Activated naive CD8-positive, alpha-beta T cell treated with anti-CD3 and anti-CD28 coated beads, Interleukin-2, amount 10 ng/mL, durations not matched to agents 7 days and 5 days (primary cell): ENCODE measurements at regions not wholly inside any gene's neighbourhood (a gene's known extent, or its start where the extent isn't known, plus 50 kb on each side); places are given as distances from the start of the nearest gene placed in this dataset.

Experiments
- ATAC-seq: fragments of 150-1000 bp; cut with Tn5 transposase; one replicate; pipeline ENCODE4 v1.10.0; 2021; ENCODE audit warnings: low read depth, moderate library complexity
- POLR2A ChIA-PET: fragments of 350-600 bp; sonication (Branson Sonifier 250); formaldehyde crosslinking; loops from one replicate; lab custom pipeline; 2021; ENCODE audit warnings: antibody characterized with exemption; lab: Charles Lee
- DNase-seq: peaks from one replicate; pipeline ENCODE4 v3.0.0; 2021
- H3K27ac Mint-ChIP-seq: one replicate; pipeline ENCODE4 v1.8.0; 2022; ENCODE audit warnings: mild to moderate bottlenecking, mixed read lengths
- H3K27me3 Mint-ChIP-seq: one replicate; pipeline ENCODE4 v1.8.0; 2022; ENCODE audit warnings: mild to moderate bottlenecking, moderate library complexity, mixed read lengths
- H3K36me3 Mint-ChIP-seq: one replicate; pipeline ENCODE4 v1.8.0; 2021; ENCODE audit warnings: mild to moderate bottlenecking, mixed read lengths
- H3K4me1 Mint-ChIP-seq: one replicate; pipeline ENCODE4 v1.8.0; 2021; ENCODE audit warnings: mixed read lengths
- H3K4me3 Mint-ChIP-seq: one replicate; pipeline ENCODE4 v1.8.0; 2022; ENCODE audit warnings: mild to moderate bottlenecking, moderate library complexity, mixed read lengths
- H3K9me3 Mint-ChIP-seq: one replicate; pipeline ENCODE4 v1.8.0; 2021; ENCODE audit warnings: mixed read lengths

DNA sequence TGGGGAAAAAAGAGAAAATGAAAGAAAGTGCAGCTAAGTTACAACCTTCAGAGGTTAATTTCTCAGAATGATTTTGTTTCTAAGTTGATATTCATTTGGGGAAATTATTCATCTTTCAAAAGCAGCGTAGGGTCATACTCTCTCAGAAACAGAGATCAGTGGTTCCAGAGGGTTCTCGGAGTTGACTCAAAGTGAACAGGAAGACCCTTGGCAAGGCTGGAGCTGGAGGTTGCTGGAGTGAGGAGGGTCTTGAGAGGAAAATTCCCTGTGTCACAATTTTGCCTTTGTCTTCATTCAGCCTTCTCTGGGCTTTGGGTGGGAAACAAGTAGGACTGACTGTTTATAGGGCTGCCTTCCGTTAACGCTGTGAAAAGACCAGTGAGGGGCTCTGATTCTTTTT lies 168.2 kb downstream of the ICOS start:
- no peak overlapping the region for H3K27ac Mint-ChIP-seq
- ATAC-seq (no peak), DNase-seq (no peak)
- H3K9me3 Mint-ChIP-seq: no peaks in the 10 kb centered on the region
- H3K4me1 Mint-ChIP-seq: peaks cover 29% of the 10 kb centered on the region
- no peaks in the 10 kb centered on the region for H3K27me3 Mint-ChIP-seq
- POLR2A ChIA-PET: no interaction called here
- H3K36me3 Mint-ChIP-seq: no peaks in the 10 kb centered on the region
- no peak overlapping the region for H3K4me3 Mint-ChIP-seq

DNA sequence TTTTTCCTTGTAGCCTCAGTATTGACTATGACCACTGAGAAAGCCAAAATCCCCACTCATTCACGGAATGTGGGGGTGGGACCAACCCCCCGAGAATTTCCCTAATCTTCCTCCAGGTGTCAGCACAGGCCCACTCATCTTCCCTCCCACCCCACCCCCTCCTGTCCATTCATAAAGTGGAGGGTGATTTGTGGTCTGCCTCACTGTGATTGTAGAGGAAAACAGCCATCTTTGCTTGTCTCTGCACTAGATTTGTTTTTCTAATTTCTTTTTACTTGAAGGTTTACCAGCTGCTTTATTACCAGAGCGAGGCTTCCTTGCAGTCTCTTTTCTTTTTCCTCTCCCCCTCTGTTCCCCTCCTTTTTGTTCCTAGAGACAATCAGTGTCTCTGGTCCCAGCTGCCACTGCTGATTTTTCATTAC lies 171.8 kb downstream of the ICOS start:
- DNase-seq: no peak
- H3K27ac Mint-ChIP-seq: peak overlapping the region; percentile 60
- peaks cover 4% of the 10 kb centered on the region for H3K36me3 Mint-ChIP-seq
- H3K4me3 Mint-ChIP-seq: peak overlapping the region; percentile 78
- peaks cover 49% of the 10 kb centered on the region for H3K4me1 Mint-ChIP-seq
- POLR2A ChIA-PET: no interaction called here
- no peaks in the 10 kb centered on the region for H3K9me3 Mint-ChIP-seq
- peak; percentile 47 for ATAC-seq
- peaks cover 5% of the 10 kb centered on the region for H3K27me3 Mint-ChIP-seq

DNA sequence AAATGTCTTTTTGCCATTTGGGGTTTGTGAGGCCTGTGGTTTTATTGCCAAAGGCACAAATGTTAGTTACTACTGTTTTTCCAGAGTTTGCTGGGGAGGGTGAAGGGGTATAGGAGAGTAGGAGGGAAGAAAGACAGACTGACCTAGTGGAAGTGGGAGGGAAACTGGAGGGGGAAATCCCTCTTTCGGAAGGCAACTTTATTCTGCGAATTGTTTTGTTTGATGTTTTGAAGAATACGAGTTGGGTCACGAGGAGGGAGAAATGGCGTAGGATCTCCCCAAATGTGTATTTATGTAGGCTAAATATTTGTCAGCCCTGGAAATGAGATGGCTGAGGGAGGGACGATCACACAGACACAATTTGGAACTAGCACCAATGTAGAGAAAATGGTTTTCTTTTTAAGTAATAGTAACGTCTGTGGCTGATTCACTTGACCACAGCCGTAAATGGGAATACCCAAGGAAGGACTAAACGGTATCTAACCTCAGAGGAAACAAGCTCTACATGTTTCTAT lies 172.3 kb downstream of the ICOS start:
- Mint-ChIP-seq H3K27me3 (peaks cover 5% of the 10 kb centered on the region), H3K4me1 (peaks cover 52% of the 10 kb centered on the region), H3K4me3 (peak overlapping the region; percentile 78), H3K9me3 (no peaks in the 10 kb centered on the region), H3K36me3 (peaks cover 4% of the 10 kb centered on the region), H3K27ac (peak overlapping the region; percentile 60)
- POLR2A ChIA-PET: no interaction called here
- ATAC-seq: peak; percentile 24
- DNase-seq: no peak

DNA sequence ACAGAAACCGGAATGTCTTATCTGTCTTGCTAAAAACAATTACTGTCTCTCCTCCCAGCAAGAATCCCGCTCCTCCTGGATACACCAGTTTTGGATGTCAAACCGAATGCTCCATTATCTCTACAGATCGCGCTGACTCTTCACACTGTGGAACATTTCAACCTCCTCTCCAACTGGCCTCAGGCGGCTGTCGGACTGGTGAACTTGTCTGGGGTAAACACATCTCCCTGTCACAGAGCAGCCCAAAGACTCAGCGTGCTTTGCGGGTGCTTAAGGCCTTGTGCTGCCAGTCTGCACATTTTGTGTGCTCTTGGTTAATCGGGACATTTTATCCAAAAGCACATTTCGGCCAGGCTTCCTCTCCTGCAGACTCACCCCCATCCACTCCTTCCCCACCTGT lies 173.1 kb downstream of the ICOS start:
- H3K27ac Mint-ChIP-seq: no peak overlapping the region
- peaks cover 60% of the 10 kb centered on the region for H3K4me1 Mint-ChIP-seq
- peaks cover 4% of the 10 kb centered on the region for H3K36me3 Mint-ChIP-seq
- DNase-seq (peak; percentile 29), ATAC-seq (no peak)
- POLR2A ChIA-PET: no interaction called here
- peaks cover 5% of the 10 kb centered on the region for H3K27me3 Mint-ChIP-seq
- H3K4me3 Mint-ChIP-seq: peak overlapping the region; percentile 78
- H3K9me3 Mint-ChIP-seq: no peaks in the 10 kb centered on the region

- Mint-ChIP-seq H3K27ac (peak overlapping the region; percentile 57), H3K4me3 (peak overlapping the region; percentile 78), H3K9me3 (no peaks in the 10 kb centered on the region), H3K4me1 (peaks cover 54% of the 10 kb centered on the region), H3K27me3 (peaks cover 5% of the 10 kb centered on the region), H3K36me3 (peaks cover 4% of the 10 kb centered on the region)
- ATAC-seq (peak; percentile 84), DNase-seq (peak; percentile 81)
- POLR2A ChIA-PET: no interaction called here
Observed at GRCh38 chr2:204110338-204110741, 173.8 kb downstream of the ICOS start.

- ATAC-seq (no peak), DNase-seq (no peak)
- H3K9me3 Mint-ChIP-seq: no peaks in the 10 kb centered on the region
- peak overlapping the region; percentile 57 for H3K27ac Mint-ChIP-seq
- peak overlapping the region; percentile 78 for H3K4me3 Mint-ChIP-seq
- peaks cover 4% of the 10 kb centered on the region for H3K36me3 Mint-ChIP-seq
- H3K27me3 Mint-ChIP-seq: peaks cover 5% of the 10 kb centered on the region
- POLR2A ChIA-PET: no interaction called here
- H3K4me1 Mint-ChIP-seq: peaks cover 50% of the 10 kb centered on the region
Observed at GRCh38 chr2:204110751-204111516, 174.4 kb downstream of the ICOS start.

DNA sequence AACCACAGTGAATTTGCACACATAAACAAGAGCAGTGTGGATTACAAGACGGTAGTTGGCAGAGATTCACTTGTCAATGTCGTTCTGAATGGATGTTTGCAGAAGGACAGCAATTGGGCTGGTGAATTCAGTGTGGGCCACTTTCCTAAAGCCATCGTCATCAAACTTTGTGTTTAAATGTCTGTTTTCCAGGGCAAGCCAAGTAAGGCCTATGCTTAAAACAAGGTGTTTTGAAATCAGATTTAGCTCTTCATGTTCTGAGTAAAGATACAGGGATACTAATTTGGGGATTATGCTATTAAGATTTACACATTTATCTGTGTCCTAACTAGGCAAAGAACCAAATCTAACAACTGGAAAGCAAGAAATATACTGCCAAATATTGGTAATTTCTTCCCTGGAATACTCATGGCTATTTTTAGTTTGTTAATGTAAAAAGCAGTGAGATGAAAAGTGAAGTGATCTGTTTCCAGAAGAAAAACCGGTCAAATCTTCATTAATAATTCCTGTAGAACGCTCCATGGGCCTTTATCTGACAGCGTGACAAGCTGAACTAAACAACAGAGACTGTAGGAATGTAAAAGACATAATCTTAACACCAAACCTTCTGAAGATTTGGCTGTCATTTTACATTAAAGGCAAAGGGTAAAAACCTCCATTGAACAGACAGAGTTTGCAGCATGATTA lies 175.7 kb downstream of the ICOS start:
- POLR2A ChIA-PET: no interaction called here
- peaks cover 4% of the 10 kb centered on the region for H3K36me3 Mint-ChIP-seq
- H3K9me3 Mint-ChIP-seq: no peaks in the 10 kb centered on the region
- ATAC-seq (no peak), DNase-seq (no peak)
- peaks cover 5% of the 10 kb centered on the region for H3K27me3 Mint-ChIP-seq
- no peak overlapping the region for H3K27ac Mint-ChIP-seq
- no peak overlapping the region for H3K4me3 Mint-ChIP-seq
- peaks cover 46% of the 10 kb centered on the region for H3K4me1 Mint-ChIP-seq

- H3K9me3 Mint-ChIP-seq: no peaks in the 10 kb centered on the region
- no peak overlapping the region for H3K27ac Mint-ChIP-seq
- DNase-seq (no peak), ATAC-seq (no peak)
- POLR2A ChIA-PET: no interaction called here
- H3K36me3 Mint-ChIP-seq: peaks cover 4% of the 10 kb centered on the region
- no peak overlapping the region for H3K4me3 Mint-ChIP-seq
- peaks cover 34% of the 10 kb centered on the region for H3K4me1 Mint-ChIP-seq
- peaks cover 5% of the 10 kb centered on the region for H3K27me3 Mint-ChIP-seq
Observed at GRCh38 chr2:204114295-204115136, 178.0 kb downstream of the ICOS start.

GRCh38 chr2:204115137-204116056 lies 178.8 kb downstream of the ICOS start:
- peaks cover 5% of the 10 kb centered on the region for H3K27me3 Mint-ChIP-seq
- no peak overlapping the region for H3K4me3 Mint-ChIP-seq
- H3K9me3 Mint-ChIP-seq: no peaks in the 10 kb centered on the region
- DNase-seq (no peak), ATAC-seq (no peak)
- H3K4me1 Mint-ChIP-seq: peaks cover 25% of the 10 kb centered on the region
- no peak overlapping the region for H3K27ac Mint-ChIP-seq
- H3K36me3 Mint-ChIP-seq: peaks cover 4% of the 10 kb centered on the region
- POLR2A ChIA-PET: no interaction called here

DNA sequence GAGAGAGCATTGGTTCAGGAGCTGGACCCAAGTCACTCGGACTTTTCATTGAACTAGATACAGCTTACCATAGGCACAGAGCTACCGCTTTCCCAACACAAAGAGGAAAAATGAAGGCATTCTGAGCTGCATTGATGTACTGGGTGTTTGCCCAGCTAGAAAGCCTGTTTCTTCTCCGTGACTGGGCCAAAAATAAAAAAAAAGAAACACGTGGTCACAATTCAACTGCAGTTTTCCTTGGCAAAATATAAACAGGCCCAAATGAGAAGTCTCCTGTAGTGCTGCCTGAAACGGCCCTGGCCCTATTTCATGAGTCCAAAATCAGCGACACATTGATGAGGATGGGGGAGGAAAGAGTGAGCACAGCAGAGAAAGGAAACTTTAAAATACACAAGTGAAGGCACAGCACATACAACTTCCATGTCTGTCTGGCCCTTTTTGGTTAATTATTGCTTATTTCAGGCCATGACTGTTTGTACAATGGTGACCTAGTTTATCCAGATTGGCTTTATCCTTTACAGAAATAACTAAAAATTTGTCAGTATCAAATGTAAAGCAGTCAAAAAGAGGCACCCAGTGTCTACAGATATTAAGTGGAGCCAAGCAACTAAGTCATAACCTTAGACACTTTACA lies 179.7 kb downstream of the ICOS start:
- Mint-ChIP-seq H3K4me3 (no peak overlapping the region), H3K9me3 (no peaks in the 10 kb centered on the region), H3K27ac (no peak overlapping the region), H3K27me3 (peaks cover under 1% of the 10 kb centered on the region), H3K4me1 (peaks cover 16% of the 10 kb centered on the region), H3K36me3 (no peaks in the 10 kb centered on the region)
- ATAC-seq: no peak
- POLR2A ChIA-PET: no interaction called here
- DNase-seq: no peak

GRCh38 chr2:204122425-204122824 lies 185.9 kb downstream of the ICOS start:
- Mint-ChIP-seq H3K27me3 (peaks cover 25% of the 10 kb centered on the region), H3K36me3 (no peaks in the 10 kb centered on the region), H3K27ac (no peak overlapping the region), H3K9me3 (no peaks in the 10 kb centered on the region), H3K4me3 (no peak overlapping the region), H3K4me1 (no peaks in the 10 kb centered on the region)
- POLR2A ChIA-PET: no interaction called here
- ATAC-seq (no peak), DNase-seq (no peak)

- no peaks in the 10 kb centered on the region for H3K9me3 Mint-ChIP-seq
- DNase-seq: no peak
- ATAC-seq: no peak
- POLR2A ChIA-PET: no interaction called here
- no peak overlapping the region for H3K27ac Mint-ChIP-seq
- H3K36me3 Mint-ChIP-seq: no peaks in the 10 kb centered on the region
- no peak overlapping the region for H3K4me3 Mint-ChIP-seq
- peaks cover 25% of the 10 kb centered on the region for H3K27me3 Mint-ChIP-seq
- no peaks in the 10 kb centered on the region for H3K4me1 Mint-ChIP-seq
Observed at GRCh38 chr2:204124140-204124750, 187.7 kb downstream of the ICOS start.
